PC-3 (cell line): ENCODE measurements at regions not wholly inside any gene's neighbourhood (a gene's known extent, or its start where the extent isn't known, plus 50 kb on each side); places are given as distances from the start of the nearest gene placed in this dataset.

Experiments
- ATAC-seq: fragments of 200-7000 bp; cut with Tn5 transposase; 2 replicates; pipeline ENCODE4 v1.9.1; 2020; ENCODE audit warnings: mild to moderate bottlenecking, moderate library complexity
- BruUV-seq: library from RNA; stranded (reverse); fragments of 400-500 nt; replicated peaks from 2 replicates; lab custom pipeline; 2021; lab: Mats Ljungman, UMichigan
- CTCF ChIA-PET: fragments of 300-600 bp; sonication (Branson Sonifier 250); formaldehyde crosslinking; loops from one replicate; lab custom pipeline; 2022; ENCODE audit warnings: antibody characterized with exemption; lab: Charles Lee
- POLR2A ChIA-PET: fragments of 300-600 bp; sonication (Branson Sonifier 250); formaldehyde crosslinking; loops from one replicate; lab custom pipeline; 2022; ENCODE audit warnings: antibody characterized with exemption; ENCODE audit not compliant: unreplicated experiment; lab: Charles Lee
- DNase-seq: peaks from one replicate; pipeline ENCODE4 v3.0.0-alpha.2; 2015
- H2AFZ ChIP-seq: fragments of 300-600 bp; sonication (generic); 2 replicates; pipeline ENCODE4 v1.6.0; 2016; ENCODE audit warnings: antibody characterized with exemption, low read length
- H3F3A ChIP-seq: fragments of 300-600 bp; sonication (generic); one replicate; pipeline ENCODE4 v1.6.0; 2017; ENCODE audit warnings: antibody characterized with exemption, low read length, control low read depth, mild to moderate bottlenecking; ENCODE audit not compliant: unreplicated experiment
- H3K27ac ChIP-seq: fragments of 300-600 bp; sonication (generic); 2 replicates; pipeline ENCODE4 v1.5.1; 2016; ENCODE audit warnings: mild to moderate bottlenecking, low read length
- H3K27me3 ChIP-seq: fragments of 300-600 bp; sonication (generic); 2 replicates; pipeline ENCODE4 v1.6.1; 2016; ENCODE audit warnings: low read length, mixed read lengths
- H3K36me3 ChIP-seq: fragments of 300-600 bp; sonication (generic); 2 replicates; pipeline ENCODE4 v1.6.1; 2016; ENCODE audit warnings: low read depth, mixed run types, low read length, mixed read lengths
- H3K4me1 ChIP-seq: fragments of 300-600 bp; sonication (generic); 2 replicates; pipeline ENCODE4 v1.5.1; 2016; ENCODE audit warnings: low read length; ENCODE audit not compliant: insufficient read depth
- H3K4me2 ChIP-seq: fragments of 300-600 bp; sonication (generic); 2 replicates; pipeline ENCODE4 v1.6.0; 2016; ENCODE audit warnings: low read length
- H3K4me3 ChIP-seq: fragments of 300-600 bp; sonication (generic); 2 replicates; pipeline ENCODE4 v1.5.1; 2016; ENCODE audit warnings: mild to moderate bottlenecking, low read length, mixed read lengths
- H3K79me2 ChIP-seq: fragments of 300-600 bp; sonication (generic); 2 replicates; pipeline ENCODE4 v1.6.1; 2017; ENCODE audit warnings: low read length, mixed read lengths
- H3K9ac ChIP-seq: fragments of 300-600 bp; sonication (generic); 2 replicates; pipeline ENCODE4 v1.6.0; 2016; ENCODE audit warnings: mild to moderate bottlenecking, low read length
- H3K9me2 ChIP-seq: fragments of 300-600 bp; sonication (generic); replicated peaks from 2 replicates; pipeline ENCODE4 v1.6.1; 2016; ENCODE audit warnings: mixed run types, low read length, mixed read lengths
- H3K9me3 ChIP-seq: fragments of 300-600 bp; sonication (generic); 2 replicates; pipeline ENCODE4 v1.6.1; 2016; ENCODE audit warnings: low read length, mixed read lengths
- H4K20me1 ChIP-seq: fragments of 300-600 bp; sonication (generic); 2 replicates; pipeline ENCODE4 v1.6.1; 2016; ENCODE audit warnings: low read length, mixed read lengths
- EZH2 ChIP-seq: fragments of 300-600 bp; sonication (generic); IDR thresholded peaks from one replicate; pipeline ENCODE4 v1.6.1; 2017; ENCODE audit warnings: antibody characterized with exemption, mild to moderate bottlenecking, low read length; ENCODE audit not compliant: unreplicated experiment
- EZH2phosphoT487 ChIP-seq: fragments of 300-600 bp; sonication (generic); IDR thresholded peaks from 2 replicates; pipeline ENCODE4 v1.6.1; 2018; ENCODE audit warnings: mild to moderate bottlenecking, antibody characterized with exemption, low read length, borderline replicate concordance
- intact Hi-C: fragments of 100-400 bp; cut with micrococcal nuclease; formaldehyde crosslinking; loops from 2 replicates; pipeline ENCODE4 v1.9.0; 2023
- TF ChIP-seq, protein P1 (sequence below): fragments of 300-600 bp; sonication (generic); conservative IDR thresholded peaks from 2 replicates; pipeline ENCODE4 v1.5.1; 2017; ENCODE audit warnings: antibody characterized with exemption, low read depth, mild to moderate bottlenecking, low read length

DNA sequence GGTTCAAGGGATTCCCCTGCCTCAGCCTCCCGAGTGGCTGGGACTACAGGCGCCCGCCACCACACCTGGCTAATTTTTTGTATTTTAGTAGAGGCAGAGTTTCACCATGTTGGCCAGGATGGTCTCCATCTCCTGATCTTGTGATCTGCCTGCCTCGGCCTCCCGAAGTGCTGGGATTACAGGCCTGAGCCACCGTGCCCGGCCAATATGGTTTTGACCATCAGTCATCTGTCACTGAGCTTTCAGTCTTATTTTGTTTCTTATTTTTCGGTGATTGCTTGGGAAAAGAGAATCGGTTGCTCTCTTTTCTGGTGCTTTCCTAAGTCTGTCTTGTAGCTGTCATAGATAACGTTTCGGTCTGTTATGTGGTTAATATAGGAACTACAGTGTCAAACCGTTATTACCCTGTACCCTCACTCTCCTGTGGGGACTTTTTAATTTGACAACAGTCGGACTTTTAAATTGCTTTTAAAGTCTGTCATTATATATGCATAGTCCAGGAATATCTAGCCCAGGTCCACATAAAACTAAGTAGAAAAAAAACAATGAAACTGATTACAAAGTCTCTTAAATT is 453.4 kb downstream of the KCNJ18 start:
- H3K27me3 ChIP-seq, result no peaks in the 10 kb centered on the region
- DNase-seq, result no peak
- no peaks in the 10 kb centered on the region for H3K79me2 ChIP-seq
- H3F3A ChIP-seq, result no peaks in the 10 kb centered on the region
- ChIA-PET POLR2A (no interaction called here), CTCF (no interaction called here)
- ATAC-seq, result no peak
- H3K9me2 ChIP-seq, result no peaks in the 10 kb centered on the region
- TF ChIP-seq, protein P1, sequence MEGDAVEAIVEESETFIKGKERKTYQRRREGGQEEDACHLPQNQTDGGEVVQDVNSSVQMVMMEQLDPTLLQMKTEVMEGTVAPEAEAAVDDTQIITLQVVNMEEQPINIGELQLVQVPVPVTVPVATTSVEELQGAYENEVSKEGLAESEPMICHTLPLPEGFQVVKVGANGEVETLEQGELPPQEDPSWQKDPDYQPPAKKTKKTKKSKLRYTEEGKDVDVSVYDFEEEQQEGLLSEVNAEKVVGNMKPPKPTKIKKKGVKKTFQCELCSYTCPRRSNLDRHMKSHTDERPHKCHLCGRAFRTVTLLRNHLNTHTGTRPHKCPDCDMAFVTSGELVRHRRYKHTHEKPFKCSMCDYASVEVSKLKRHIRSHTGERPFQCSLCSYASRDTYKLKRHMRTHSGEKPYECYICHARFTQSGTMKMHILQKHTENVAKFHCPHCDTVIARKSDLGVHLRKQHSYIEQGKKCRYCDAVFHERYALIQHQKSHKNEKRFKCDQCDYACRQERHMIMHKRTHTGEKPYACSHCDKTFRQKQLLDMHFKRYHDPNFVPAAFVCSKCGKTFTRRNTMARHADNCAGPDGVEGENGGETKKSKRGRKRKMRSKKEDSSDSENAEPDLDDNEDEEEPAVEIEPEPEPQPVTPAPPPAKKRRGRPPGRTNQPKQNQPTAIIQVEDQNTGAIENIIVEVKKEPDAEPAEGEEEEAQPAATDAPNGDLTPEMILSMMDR, result no peak
- no peak for TF ChIP-seq EZH2
- no peak for TF ChIP-seq EZH2phosphoT487
- H3K9ac ChIP-seq, result no peak overlapping the region
- H3K4me2 ChIP-seq, result no peak overlapping the region
- H3K9me3 ChIP-seq, result peaks cover 32% of the 10 kb centered on the region
- H3K36me3 ChIP-seq, result no peaks in the 10 kb centered on the region
- no peak overlapping the region for H3K27ac ChIP-seq
- no peaks in the 10 kb centered on the region for H3K4me1 ChIP-seq
- no TSS peak for BruUV-seq
- H4K20me1 ChIP-seq, result no peaks in the 10 kb centered on the region
- intact Hi-C loops, result no loop called here
- no peak overlapping the region for H2AFZ ChIP-seq
- H3K4me3 ChIP-seq, result no peak overlapping the region

DNA sequence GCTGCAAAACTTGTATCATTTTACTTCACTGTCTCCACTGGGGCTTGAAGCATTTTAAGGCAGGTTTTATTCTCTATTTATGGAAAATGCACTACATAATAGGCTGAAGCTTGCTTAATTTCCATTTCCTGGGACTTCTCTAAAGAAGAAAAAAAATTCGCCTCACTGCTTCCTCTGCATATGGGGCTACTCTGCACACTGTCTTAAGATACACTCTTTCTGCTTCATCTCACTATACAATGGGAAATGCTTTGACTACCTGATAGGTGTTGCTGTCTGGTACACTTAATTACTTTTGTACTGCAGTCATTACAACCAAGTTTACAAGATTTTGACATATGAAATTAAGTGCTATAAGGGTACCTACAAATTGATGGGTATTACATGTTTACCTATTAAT is 466.0 kb downstream of the KCNJ18 start:
- ChIA-PET POLR2A (no interaction called here), CTCF (no interaction called here)
- intact Hi-C loops, result no loop called here
- DNase-seq, result no peak
- no peak overlapping the region for H3K4me2 ChIP-seq
- no peaks in the 10 kb centered on the region for H3F3A ChIP-seq
- BruUV-seq, result no TSS peak
- no peaks in the 10 kb centered on the region for H3K79me2 ChIP-seq
- H3K9me3 ChIP-seq, result peaks cover 35% of the 10 kb centered on the region
- H3K4me3 ChIP-seq, result no peak overlapping the region
- H3K9me2 ChIP-seq, result no peaks in the 10 kb centered on the region
- no peak for TF ChIP-seq EZH2
- TF ChIP-seq, protein P1, result no peak
- no peak for TF ChIP-seq EZH2phosphoT487
- no peak overlapping the region for H2AFZ ChIP-seq
- no peak overlapping the region for H3K27ac ChIP-seq
- no peaks in the 10 kb centered on the region for H4K20me1 ChIP-seq
- H3K9ac ChIP-seq, result no peak overlapping the region
- H3K27me3 ChIP-seq, result no peaks in the 10 kb centered on the region
- ATAC-seq, result no peak
- no peaks in the 10 kb centered on the region for H3K36me3 ChIP-seq
- no peaks in the 10 kb centered on the region for H3K4me1 ChIP-seq

DNA sequence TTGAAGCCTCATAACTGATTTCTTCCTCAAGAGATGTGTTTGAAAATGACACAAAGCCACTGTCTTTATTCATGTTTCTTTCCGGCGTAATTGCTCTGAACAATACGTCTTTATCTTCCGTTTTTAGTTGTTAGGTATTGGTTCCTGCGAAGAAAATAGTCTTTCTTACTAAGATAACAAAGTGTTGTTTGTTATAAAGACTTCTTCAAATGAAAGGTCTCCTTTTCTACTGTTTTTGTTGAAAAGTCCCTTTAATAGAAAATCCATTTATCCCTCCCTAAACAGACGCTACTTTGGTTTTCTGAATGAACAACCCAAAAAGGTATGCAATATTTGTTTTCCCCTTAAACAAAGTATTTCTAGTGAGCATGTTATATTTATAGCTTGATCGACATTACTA is 469.1 kb downstream of the KCNJ18 start:
- no peaks in the 10 kb centered on the region for H3K79me2 ChIP-seq
- no peaks in the 10 kb centered on the region for H3K27me3 ChIP-seq
- peaks cover 24% of the 10 kb centered on the region for H3K9me3 ChIP-seq
- TF ChIP-seq EZH2phosphoT487 (no peak), EZH2 (no peak)
- TF ChIP-seq, protein P1, result no peak
- intact Hi-C loops, result no loop called here
- ChIA-PET POLR2A (no interaction called here), CTCF (no interaction called here)
- ATAC-seq, result no peak
- no peak overlapping the region for H3K4me2 ChIP-seq
- no peaks in the 10 kb centered on the region for H3F3A ChIP-seq
- H3K4me3 ChIP-seq, result no peak overlapping the region
- no peaks in the 10 kb centered on the region for H3K36me3 ChIP-seq
- no peaks in the 10 kb centered on the region for H3K4me1 ChIP-seq
- no peaks in the 10 kb centered on the region for H4K20me1 ChIP-seq
- BruUV-seq, result no TSS peak
- no peaks in the 10 kb centered on the region for H3K9me2 ChIP-seq
- DNase-seq, result no peak
- no peak overlapping the region for H3K27ac ChIP-seq
- no peak overlapping the region for H3K9ac ChIP-seq
- H2AFZ ChIP-seq, result no peak overlapping the region
